ENCODE measurements at regions not wholly inside any gene's neighbourhood (a gene's known extent, or its start where the extent isn't known, plus 50 kb on each side); places are given as distances from the start of the nearest gene placed in this dataset.

DNA sequence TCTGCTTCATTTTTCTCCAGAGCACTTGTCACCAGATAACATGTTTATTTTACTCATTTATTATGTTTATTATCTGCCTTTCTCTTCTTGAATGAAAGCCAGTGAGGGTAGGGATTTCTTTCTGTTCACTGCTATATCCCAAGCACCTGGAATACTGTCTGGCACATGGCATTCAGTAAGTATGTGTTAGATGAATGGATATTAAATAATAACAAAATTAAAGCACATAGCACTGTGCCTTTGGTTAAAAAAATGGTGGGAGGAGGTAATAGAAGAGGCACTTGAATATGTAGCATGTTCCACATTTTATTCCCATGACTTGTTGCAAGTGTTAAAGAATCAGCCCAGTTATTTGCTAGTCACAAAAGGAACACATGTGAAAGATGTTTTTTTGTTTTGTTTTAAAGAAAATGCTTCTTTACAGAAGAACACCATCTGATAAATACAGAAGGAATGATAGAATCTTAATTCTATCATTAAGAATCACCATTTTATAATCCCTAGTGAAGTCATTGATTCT lies 151.0 kb downstream of the DLEU7 start:
- Histone ChIP-seq H3K4me2 (no peak overlapping the region), H3K79me2 (no peaks in the 10 kb centered on the region), H3K4me1 (ENCODE audit: insufficient read depth) (peaks cover 34% of the 10 kb centered on the region), H3K9me2 (replicated peaks; ENCODE audit: insufficient read depth) (no peaks in the 10 kb centered on the region), H3K27ac (no peak overlapping the region), H3K27me3 (no peaks in the 10 kb centered on the region), H3K36me3 (replicated peaks; ENCODE audit: insufficient read depth, low read depth) (no peaks in the 10 kb centered on the region), H2AFZ (no peak overlapping the region), H4K20me1 (ENCODE audit: insufficient read depth, poor library complexity, severe bottlenecking) (no peaks in the 10 kb centered on the region), H3K4me3 (no peak overlapping the region), H3K9me3 (ENCODE audit: low read depth) (no peaks in the 10 kb centered on the region)
- no peak for DNase-seq (ENCODE audit: low spot score)
- TF ChIP-seq EZH2 (IDR thresholded peaks at IDR 0.05; ENCODE audit: borderline replicate concordance) = no peak
- TF ChIP-seq, protein P1, sequence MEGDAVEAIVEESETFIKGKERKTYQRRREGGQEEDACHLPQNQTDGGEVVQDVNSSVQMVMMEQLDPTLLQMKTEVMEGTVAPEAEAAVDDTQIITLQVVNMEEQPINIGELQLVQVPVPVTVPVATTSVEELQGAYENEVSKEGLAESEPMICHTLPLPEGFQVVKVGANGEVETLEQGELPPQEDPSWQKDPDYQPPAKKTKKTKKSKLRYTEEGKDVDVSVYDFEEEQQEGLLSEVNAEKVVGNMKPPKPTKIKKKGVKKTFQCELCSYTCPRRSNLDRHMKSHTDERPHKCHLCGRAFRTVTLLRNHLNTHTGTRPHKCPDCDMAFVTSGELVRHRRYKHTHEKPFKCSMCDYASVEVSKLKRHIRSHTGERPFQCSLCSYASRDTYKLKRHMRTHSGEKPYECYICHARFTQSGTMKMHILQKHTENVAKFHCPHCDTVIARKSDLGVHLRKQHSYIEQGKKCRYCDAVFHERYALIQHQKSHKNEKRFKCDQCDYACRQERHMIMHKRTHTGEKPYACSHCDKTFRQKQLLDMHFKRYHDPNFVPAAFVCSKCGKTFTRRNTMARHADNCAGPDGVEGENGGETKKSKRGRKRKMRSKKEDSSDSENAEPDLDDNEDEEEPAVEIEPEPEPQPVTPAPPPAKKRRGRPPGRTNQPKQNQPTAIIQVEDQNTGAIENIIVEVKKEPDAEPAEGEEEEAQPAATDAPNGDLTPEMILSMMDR (IDR thresholded peaks at IDR 0.05; ENCODE audit: poor library complexity) = no peak
- no peak for TF ChIP-seq EZH2phosphoT487 (IDR thresholded peaks at IDR 0.05; ENCODE audit: low read depth, severe bottlenecking, unreplicated experiment)

DNA sequence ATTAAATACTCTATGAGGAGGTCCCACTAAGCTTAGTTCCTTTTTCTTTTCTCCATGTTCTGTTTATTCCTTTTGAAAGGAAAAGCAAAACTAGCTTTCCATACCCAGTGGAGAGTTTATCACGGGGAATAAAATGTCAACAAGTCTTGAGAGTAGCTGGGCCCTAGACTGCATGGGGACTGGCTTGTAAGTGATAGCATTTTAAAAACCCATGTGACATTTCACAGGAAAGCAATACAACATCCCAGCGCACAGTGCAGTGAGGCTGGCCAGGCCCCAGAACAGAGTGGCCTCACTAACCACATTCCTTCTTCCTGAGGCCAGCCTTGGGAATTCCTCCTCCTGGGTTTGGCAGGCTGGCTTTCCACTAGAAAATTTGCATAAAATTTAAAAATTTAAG lies 149.8 kb downstream of the DLEU7 start:
- TF ChIP-seq EZH2 (IDR thresholded peaks at IDR 0.05; ENCODE audit: borderline replicate concordance) (no peak), EZH2phosphoT487 (IDR thresholded peaks at IDR 0.05; ENCODE audit: low read depth, severe bottlenecking, unreplicated experiment) (no peak)
- TF ChIP-seq, protein P1 (IDR thresholded peaks at IDR 0.05; ENCODE audit: poor library complexity) = no peak
- Histone ChIP-seq H3K4me3 (no peak overlapping the region), H3K4me2 (peak overlapping the region; percentile 59), H3K36me3 (replicated peaks; ENCODE audit: insufficient read depth, low read depth) (no peaks in the 10 kb centered on the region), H2AFZ (no peak overlapping the region), H3K79me2 (no peaks in the 10 kb centered on the region), H3K9me3 (ENCODE audit: low read depth) (no peaks in the 10 kb centered on the region), H3K27me3 (no peaks in the 10 kb centered on the region), H3K9me2 (replicated peaks; ENCODE audit: insufficient read depth) (no peaks in the 10 kb centered on the region), H3K4me1 (ENCODE audit: insufficient read depth) (peaks cover 34% of the 10 kb centered on the region), H3K27ac (peak overlapping the region; percentile 36), H4K20me1 (ENCODE audit: insufficient read depth, poor library complexity, severe bottlenecking) (no peaks in the 10 kb centered on the region)
- DNase-seq (ENCODE audit: low spot score) = no peak
- 29% methylated on average over 2 of the region's 2 CpGs for WGBS (ENCODE audit: low lambda C conversion rate, missing lambda C conversion rate)

DNA sequence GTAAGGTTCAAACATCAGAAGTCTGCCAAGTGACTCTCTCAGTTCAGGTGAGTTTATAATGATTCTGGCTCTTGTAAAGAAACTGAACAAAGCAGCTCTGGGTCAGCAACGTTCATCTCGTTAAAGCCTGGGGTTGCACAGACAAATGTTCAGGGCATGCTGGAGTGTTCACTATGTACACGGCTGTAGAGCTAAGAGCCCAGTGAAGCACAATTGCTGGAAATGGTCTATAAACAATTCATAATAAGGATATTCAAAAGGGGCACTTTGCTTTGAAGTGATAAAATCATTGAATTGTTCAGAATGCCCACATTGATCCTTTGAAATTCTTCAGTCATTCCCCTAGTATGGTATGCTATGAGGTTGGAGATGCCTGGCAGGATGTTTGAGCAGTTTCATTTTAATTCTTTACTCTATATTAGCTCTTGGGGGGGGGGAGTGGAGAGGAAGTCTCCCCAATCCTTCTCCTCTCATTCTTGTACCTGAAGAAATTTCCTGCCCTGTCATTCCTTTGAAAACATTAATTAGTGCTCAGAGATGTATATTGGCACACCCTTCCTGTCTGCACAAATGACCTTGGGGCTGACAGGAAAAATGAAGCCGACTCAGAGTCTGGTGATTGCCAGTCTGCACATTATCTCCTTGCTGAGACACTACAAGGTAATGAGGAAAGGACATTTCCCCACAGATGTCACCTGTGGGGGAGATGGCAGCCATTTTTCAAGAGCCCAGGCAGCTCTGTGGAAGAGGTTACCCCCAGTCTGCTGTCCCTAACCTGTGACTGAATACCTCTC lies 145.5 kb downstream of the DLEU7 start:
- Histone ChIP-seq H2AFZ (no peak overlapping the region), H4K20me1 (ENCODE audit: insufficient read depth, poor library complexity, severe bottlenecking) (no peaks in the 10 kb centered on the region), H3K9me2 (replicated peaks; ENCODE audit: insufficient read depth) (no peaks in the 10 kb centered on the region), H3K27ac (peak overlapping the region; percentile 31), H3K4me2 (no peak overlapping the region), H3K9me3 (ENCODE audit: low read depth) (no peaks in the 10 kb centered on the region), H3K27me3 (no peaks in the 10 kb centered on the region), H3K79me2 (no peaks in the 10 kb centered on the region), H3K36me3 (replicated peaks; ENCODE audit: insufficient read depth, low read depth) (no peaks in the 10 kb centered on the region), H3K4me1 (ENCODE audit: insufficient read depth) (peaks cover 27% of the 10 kb centered on the region), H3K4me3 (no peak overlapping the region)
- no peak for TF ChIP-seq EZH2 (IDR thresholded peaks at IDR 0.05; ENCODE audit: borderline replicate concordance)
- TF ChIP-seq EZH2phosphoT487 (IDR thresholded peaks at IDR 0.05; ENCODE audit: low read depth, severe bottlenecking, unreplicated experiment) = no peak
- TF ChIP-seq, protein P1 (IDR thresholded peaks at IDR 0.05; ENCODE audit: poor library complexity) = no peak
- WGBS (ENCODE audit: low lambda C conversion rate, missing lambda C conversion rate) = 34% methylated on average over 4 of the region's 4 CpGs
- peak; percentile 33 for DNase-seq (ENCODE audit: low spot score)

Measured in hepatocyte (in vitro differentiated cells).